ENCODE measurements at regions not wholly inside any gene's neighbourhood (a gene's known extent, or its start where the extent isn't known, plus 50 kb on each side); places are given as distances from the start of the nearest gene placed in this dataset.

DNA sequence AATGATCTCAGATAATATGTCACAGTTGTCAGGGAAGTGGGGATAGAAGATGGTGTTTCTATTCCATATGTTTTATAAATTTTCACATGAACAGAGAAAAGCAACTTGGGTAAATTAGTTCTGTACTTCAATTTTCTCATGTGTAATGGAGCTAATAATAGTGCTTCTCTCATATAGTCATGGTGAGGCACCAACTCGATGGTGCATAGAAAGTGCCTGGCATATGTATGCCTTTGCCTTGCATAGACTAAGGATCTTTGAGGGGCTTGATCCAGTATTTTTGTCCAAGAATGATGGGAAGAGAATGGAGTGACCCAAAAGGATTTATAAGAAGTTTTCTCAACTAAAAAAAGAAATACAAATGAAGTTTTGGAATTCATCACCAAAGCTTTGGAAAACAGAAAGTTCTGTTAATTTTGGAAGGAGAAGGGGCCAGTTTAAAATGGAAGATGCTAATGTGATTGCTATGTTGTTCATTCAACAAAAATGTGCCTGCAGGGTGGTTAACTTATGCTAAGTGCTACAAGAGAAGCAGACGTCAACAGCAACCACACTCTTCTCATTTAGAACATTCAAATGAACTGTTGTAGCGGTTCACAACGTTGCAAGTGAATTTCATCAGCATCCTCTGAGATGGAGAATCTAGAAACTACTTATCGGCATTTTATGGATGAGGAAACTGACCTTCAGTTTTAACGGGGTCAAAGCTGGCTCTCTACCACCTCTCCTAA is 86.1 kb downstream of the RTP4 start:
- Histone ChIP-seq H3K9ac (ENCODE audit: low read length) (no peak overlapping the region), H3K79me2 (ENCODE audit: insufficient read depth, low read length) (no peaks in the 10 kb centered on the region), H3K9me2 (replicated peaks; ENCODE audit: insufficient read depth, low read length) (no peaks in the 10 kb centered on the region), H3K4me2 (ENCODE audit: low read depth, low read length, poor library complexity, severe bottlenecking) (no peak overlapping the region), H3K36me3 (ENCODE audit: low read length) (no peaks in the 10 kb centered on the region), H2AFZ (ENCODE audit: low read depth, low read length, severe bottlenecking) (no peak overlapping the region), H3K27ac (ENCODE audit: low read depth, low read length) (no peak overlapping the region), H3K9me3 (ENCODE audit: insufficient read depth, low read length) (no peaks in the 10 kb centered on the region), H3K4me3 (ENCODE audit: insufficient read depth, low read length, poor library complexity, severe bottlenecking) (no peak overlapping the region), H3K27me3 (ENCODE audit: low read length) (no peaks in the 10 kb centered on the region), H3F3A (ENCODE audit: insufficient read depth) (no peaks in the 10 kb centered on the region), H4K20me1 (ENCODE audit: low read depth, low read length) (no peaks in the 10 kb centered on the region)
- TF ChIP-seq, protein P1, sequence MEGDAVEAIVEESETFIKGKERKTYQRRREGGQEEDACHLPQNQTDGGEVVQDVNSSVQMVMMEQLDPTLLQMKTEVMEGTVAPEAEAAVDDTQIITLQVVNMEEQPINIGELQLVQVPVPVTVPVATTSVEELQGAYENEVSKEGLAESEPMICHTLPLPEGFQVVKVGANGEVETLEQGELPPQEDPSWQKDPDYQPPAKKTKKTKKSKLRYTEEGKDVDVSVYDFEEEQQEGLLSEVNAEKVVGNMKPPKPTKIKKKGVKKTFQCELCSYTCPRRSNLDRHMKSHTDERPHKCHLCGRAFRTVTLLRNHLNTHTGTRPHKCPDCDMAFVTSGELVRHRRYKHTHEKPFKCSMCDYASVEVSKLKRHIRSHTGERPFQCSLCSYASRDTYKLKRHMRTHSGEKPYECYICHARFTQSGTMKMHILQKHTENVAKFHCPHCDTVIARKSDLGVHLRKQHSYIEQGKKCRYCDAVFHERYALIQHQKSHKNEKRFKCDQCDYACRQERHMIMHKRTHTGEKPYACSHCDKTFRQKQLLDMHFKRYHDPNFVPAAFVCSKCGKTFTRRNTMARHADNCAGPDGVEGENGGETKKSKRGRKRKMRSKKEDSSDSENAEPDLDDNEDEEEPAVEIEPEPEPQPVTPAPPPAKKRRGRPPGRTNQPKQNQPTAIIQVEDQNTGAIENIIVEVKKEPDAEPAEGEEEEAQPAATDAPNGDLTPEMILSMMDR (IDR thresholded peaks at IDR 0.05; ENCODE audit: insufficient read depth, low read length, poor library complexity, severe bottlenecking) = no peak

- H2AFZ ChIP-seq (ENCODE audit: low read depth, low read length, severe bottlenecking) = no peak overlapping the region
- H3F3A ChIP-seq (ENCODE audit: insufficient read depth) = no peaks in the 10 kb centered on the region
- TF ChIP-seq, protein P1 (IDR thresholded peaks at IDR 0.05; ENCODE audit: insufficient read depth, low read length, poor library complexity, severe bottlenecking) = no peak
- no peak for TF ChIP-seq EZH2phosphoT487 (conservative IDR thresholded peaks at IDR 0.05; ENCODE audit: low read length)
- H3K4me3 ChIP-seq (ENCODE audit: insufficient read depth, low read length, poor library complexity, severe bottlenecking) = no peak overlapping the region
- H3K79me2 ChIP-seq (ENCODE audit: insufficient read depth, low read length) = no peaks in the 10 kb centered on the region
- no peaks in the 10 kb centered on the region for H4K20me1 ChIP-seq (ENCODE audit: low read depth, low read length)
- no peak overlapping the region for H3K9ac ChIP-seq (ENCODE audit: low read length)
- H3K9me2 ChIP-seq (replicated peaks; ENCODE audit: insufficient read depth, low read length) = no peaks in the 10 kb centered on the region
- H3K9me3 ChIP-seq (ENCODE audit: insufficient read depth, low read length) = no peaks in the 10 kb centered on the region
- H3K36me3 ChIP-seq (ENCODE audit: low read length) = no peaks in the 10 kb centered on the region
- no peak overlapping the region for H3K27ac ChIP-seq (ENCODE audit: low read depth, low read length)
- H3K4me2 ChIP-seq (ENCODE audit: low read depth, low read length, poor library complexity, severe bottlenecking) = no peak overlapping the region
- H3K27me3 ChIP-seq (ENCODE audit: low read length) = no peaks in the 10 kb centered on the region
Measured at GRCh38 chr3:187450431-187451190, 82.4 kb downstream of the RTP4 start.

DNA sequence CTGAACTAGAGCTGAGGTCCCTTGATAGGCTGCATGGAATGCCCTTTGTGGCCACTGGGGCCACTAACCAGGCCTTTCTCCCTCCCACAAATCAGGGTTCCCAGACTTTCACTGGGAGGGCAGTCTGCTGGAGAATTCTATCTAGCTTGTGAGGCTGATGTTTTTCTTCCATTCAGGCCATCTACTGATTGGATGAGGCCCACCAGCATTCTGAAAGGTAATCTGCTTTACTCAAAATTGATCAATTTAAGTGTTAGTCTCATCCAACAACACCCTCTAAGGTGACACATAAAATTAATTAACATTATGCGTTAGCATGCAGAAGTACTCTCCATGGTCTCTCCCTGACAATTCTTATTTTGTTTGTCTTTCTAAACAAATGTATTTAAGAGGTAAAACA is 80.5 kb downstream of the RTP4 start:
- H3K9ac ChIP-seq (ENCODE audit: low read length) = no peak overlapping the region
- TF ChIP-seq, protein P1 (IDR thresholded peaks at IDR 0.05; ENCODE audit: insufficient read depth, low read length, poor library complexity, severe bottlenecking) = no peak
- no peak for TF ChIP-seq EZH2phosphoT487 (conservative IDR thresholded peaks at IDR 0.05; ENCODE audit: low read length)
- no peaks in the 10 kb centered on the region for H3K79me2 ChIP-seq (ENCODE audit: insufficient read depth, low read length)
- no peak overlapping the region for H3K4me2 ChIP-seq (ENCODE audit: low read depth, low read length, poor library complexity, severe bottlenecking)
- H3K9me3 ChIP-seq (ENCODE audit: insufficient read depth, low read length) = no peaks in the 10 kb centered on the region
- H3K27me3 ChIP-seq (ENCODE audit: low read length) = no peaks in the 10 kb centered on the region
- H4K20me1 ChIP-seq (ENCODE audit: low read depth, low read length) = no peaks in the 10 kb centered on the region
- no peaks in the 10 kb centered on the region for H3K36me3 ChIP-seq (ENCODE audit: low read length)
- H3K9me2 ChIP-seq (replicated peaks; ENCODE audit: insufficient read depth, low read length) = no peaks in the 10 kb centered on the region
- no peaks in the 10 kb centered on the region for H3F3A ChIP-seq (ENCODE audit: insufficient read depth)
- no peak overlapping the region for H3K4me3 ChIP-seq (ENCODE audit: insufficient read depth, low read length, poor library complexity, severe bottlenecking)
- H2AFZ ChIP-seq (ENCODE audit: low read depth, low read length, severe bottlenecking) = no peak overlapping the region
- H3K27ac ChIP-seq (ENCODE audit: low read depth, low read length) = no peak overlapping the region

Data from SU-DHL-6 (cell line).